NOMO-1 treated with dmso at 0.1 percent for 144 hours (cell line): ENCODE measurements at regions not wholly inside any gene's neighbourhood (a gene's known extent, or its start where the extent isn't known, plus 50 kb on each side); places are given as distances from the start of the nearest gene placed in this dataset.
"Not testable (repeated sequence)": the region's sequence is repeated elsewhere in the genome, so short reads cannot be mapped to it uniquely, and the experiment has no call there.

ENCODE experiments used
- DNase-seq: peaks from one replicate; lab custom pipeline; 2025; ENCODE audit not compliant: unreplicated experiment; lab: John Stamatoyannopoulos, UW

DNA sequence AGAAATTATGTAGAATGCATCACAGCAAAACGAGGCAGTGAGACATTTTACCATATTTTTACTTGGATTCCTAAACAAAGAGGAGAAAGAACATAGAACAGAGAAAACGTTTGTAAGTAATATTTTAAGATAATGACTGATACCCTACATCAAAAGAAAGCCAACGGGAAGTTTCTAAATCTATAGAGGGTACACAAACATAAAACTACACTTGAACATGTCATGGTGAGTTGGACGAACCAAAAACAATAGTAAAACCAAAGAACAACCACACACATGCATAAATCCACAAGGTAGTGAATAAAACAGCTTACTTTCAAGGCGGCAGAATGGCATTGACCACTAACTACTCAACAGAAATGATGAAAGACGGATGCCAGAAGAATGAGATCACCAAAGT is 209.7 kb upstream of the NOTCH2NLA start:
- not testable (repeated sequence) for DNase-seq

DNA sequence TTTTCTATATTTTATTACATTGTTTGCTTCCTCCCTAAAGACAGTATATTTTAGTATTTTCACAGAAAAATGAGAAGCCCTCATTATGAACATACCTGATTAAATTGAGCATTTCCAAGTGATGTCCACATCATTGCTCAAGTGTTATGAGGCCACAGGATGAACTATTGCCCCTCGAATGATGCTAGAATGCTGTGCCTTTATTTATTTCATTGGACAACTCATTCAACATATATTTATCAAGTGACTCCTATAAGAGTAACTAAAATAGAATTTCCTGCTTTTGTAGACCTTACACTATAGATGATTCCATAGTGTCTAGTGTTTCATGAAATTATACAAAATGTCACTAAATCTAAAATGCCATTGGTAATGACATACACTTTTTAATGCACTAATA is 187.8 kb upstream of the NOTCH2NLA start:
- DNase-seq, result not testable (repeated sequence)

DNA sequence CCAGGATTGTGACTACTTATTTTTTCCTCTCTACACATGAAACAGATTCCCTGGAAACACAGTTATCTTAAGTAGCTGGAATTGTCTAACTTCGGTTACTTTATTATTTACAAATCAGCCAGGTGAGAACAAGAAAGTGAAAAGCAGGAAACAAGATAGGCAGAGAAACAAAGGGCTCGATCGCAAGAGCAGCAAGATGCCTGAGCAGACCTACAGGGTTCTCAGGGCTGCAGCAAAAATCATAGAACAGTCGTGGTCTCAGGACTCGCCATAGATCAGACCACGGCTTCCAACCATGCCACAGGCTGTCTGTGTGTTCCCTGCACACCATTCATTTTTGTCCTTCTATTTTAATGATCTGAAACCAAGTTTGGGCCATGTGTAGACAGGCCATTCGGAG is 186.2 kb upstream of the NOTCH2NLA start:
- not testable (repeated sequence) for DNase-seq

DNA sequence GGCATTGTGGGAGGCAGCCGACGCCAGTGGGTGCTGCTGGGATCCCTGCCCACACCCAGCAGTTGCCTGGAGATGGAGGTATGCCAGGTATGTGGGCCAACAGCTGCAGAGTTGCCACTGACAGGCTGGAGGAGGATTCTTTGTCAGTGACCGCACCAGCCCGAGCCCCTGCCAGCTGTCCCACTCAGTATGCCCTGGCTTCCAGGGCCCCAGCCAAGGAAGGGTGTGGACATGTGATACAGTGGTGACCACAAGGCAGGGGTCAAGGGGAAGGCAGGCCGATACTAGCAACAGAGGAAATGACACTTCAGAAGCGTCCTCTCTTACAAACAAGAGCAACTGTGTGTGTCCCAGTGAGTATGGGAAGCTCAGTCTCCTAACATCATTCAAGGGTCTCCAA is 185.1 kb upstream of the NOTCH2NLA start:
- DNase-seq, result not testable (repeated sequence)

DNA sequence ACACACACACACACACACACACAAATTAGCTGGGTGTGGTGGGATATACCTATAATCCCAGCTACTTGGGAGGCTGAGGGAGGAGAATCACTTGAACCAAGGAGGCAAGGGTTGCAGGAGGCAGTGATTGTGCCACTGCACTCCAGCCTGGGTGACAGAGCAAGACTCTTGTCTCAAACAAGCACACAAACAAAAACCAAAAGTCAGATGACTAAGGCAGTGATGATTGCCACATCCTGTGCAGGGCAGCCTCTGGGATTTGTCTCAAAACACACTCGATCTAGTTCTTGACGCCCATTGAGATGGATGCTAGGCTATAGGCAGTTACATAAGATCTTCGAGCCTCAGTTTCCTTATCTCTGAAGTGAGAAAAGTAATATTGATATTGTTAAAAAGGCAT is 183.1 kb upstream of the NOTCH2NLA start:
- DNase-seq, result not testable (repeated sequence)

DNA sequence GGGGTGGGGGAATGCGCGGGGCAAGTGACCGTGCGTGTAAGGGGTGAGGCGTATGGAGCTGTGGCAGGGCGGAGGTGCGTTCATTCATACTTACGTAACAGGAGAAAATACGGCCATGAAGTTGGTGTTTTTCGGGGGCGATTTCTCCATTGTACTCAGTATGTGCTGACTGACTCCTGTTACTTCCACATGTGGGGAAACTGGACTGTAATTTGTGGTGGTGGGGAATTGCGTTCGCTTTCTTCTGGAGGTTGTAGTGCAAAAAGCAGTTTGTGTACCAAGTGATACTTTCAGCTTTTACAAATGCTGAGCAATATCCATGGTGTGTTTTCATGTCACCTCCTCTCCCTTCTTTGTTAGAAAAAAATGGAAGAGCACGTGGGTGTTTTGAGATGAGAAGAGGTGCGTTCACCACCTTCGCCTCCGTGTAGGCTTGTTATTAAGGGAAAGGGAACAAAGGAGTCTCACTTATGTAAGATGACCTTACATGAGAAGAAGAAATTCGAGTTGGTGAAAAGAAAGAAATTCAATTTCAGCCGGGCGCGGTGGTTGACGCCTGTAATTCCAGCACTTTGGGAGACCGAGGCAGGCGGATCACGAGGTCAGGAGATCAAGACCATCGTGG is 181.1 kb upstream of the NOTCH2NLA start:
- peak; percentile 64 for DNase-seq

DNA sequence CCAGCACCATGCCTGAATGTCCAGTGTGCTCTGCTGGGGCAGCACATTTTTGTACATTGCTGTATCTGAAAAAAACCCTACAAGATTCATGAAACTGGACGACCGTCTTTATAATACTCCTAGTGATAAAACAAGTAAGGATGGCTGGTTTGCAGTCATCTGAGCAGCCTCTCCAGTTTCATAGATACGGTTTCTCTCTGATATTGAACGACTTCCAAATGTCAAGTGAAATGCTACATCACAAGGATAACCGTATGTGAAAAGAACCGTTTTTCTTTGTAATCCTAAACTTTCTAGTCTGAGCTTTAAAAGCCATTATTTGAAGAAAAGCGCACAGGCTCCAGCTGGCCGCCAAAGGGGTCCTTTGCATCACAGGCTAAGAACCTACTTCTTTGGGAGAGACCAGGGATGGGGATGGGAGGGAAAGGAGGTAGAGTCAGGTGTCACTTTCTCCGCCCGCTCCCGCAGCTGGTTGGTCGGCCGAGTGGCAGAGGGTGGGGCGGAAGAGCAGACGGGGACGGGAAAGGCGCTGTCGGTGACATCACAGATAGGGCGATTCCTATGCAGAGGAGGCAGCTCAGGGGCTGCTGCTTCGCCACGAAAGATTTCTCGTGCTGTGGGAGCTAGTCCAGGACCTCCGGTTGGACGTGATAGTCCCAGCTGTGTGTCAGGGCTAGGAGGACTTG is 180.4 kb upstream of the NOTCH2NLA start:
- DNase-seq, result not testable (repeated sequence)

DNA sequence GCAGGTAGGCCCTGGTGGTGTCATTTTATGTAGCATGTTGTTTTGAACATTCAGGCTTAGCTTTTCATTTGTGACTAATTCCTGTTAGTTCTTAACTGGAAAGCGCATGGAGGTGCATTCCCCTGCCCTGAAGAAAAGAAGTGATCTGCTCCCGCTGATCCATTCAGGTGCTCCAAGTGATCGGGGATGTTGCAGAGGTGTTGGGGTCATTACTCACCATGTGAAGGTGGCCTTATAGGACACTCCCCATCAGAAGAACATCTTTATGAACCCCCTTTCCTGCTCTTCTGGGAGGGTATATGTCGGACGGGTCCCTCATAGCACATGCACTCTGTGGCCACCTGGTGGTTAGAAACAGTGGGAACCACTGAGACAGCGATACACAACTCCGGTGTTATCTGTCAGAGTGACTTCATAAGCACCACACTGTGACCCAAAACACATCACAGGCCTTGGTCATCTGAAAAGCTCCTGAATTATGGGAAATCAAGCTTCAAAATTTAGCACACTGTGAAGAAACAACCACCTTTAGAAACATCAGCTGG is 172.5 kb upstream of the NOTCH2NLA start:
- DNase-seq, result not testable (repeated sequence)

DNA sequence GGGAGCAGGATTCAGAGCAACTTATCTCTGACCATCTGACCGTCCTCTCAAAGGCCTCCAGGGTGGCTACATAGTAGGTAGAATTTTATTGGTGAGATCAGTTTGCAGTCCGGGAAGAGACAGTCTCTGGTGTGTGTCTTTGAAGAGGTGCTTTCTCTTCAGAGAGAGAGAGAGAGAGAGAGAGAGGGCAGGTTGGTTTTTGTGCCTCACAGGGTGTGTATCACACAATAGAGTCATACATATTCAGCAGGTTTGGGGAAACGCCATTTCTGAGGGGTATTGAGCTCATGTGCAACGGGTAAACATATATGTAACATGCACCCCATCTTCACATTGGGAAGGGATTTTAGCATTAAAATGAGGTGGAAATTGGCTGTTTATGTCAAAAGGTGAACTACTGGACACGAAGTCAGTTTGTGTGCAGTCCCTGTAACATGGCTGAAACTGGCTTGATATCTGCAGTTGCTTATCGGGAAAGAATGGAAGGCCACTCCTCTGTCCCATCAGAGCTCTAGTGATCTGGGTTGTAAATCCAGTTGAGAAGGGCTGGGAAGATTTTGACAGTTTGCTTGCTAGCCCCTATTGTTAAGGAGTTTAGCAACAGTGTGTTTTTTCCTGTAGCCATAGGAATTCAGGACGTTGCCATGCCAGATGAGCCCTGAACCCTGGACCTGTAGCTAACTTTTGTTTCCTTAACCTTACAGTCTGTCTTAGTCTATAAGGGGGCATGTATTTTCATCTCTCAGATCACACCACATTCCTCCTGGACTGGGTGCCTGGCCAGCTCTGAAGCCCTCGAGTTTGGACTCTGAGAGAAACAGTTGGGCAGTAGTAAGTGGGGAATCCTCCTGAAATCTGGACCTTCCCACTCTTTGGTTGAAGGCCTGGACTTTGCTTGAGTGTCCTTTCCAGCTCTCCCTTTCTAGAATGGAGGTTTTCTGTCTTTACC is 171.6 kb upstream of the NOTCH2NLA start:
- not testable (repeated sequence) for DNase-seq

DNA sequence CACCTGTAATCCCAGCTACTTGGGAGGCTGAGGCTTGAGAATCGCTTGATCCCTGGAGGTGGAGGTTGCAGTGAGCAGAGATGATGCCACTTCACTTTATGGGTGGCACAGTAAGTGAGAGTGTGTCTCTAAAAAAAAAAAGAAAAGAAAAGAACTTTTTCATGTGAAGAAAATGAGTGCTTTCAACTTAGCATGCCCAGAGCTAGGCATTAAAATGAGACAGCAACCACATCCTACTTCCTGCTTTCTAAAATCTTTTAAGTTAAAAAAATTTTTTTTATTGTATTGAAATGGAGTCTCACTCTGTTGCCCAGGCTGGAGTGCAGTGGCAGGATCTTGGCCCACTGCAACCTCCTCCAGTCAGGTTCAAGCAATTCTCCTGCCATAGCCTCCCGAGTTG is 170.4 kb upstream of the NOTCH2NLA start:
- DNase-seq, result not testable (repeated sequence)

DNA sequence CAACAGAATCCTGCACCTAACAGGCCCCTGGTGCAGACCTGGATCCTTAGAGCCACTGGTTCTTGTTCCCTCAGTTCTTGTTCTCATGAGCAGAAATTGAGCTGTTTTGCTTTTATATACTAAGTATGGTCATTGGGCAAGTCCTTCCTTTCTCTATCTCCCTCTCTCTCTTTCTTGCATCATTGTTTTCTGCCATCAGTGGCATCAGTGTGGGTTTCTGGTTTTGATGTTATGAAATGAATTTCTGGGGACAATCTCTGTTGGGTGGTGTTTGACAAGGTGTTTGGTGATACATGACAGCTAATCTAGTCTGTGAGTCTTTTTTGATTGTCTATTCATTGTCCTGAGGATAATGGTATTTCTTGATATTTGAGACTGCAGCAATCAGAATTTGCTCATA is 168.0 kb upstream of the NOTCH2NLA start:
- not testable (repeated sequence) for DNase-seq

DNA sequence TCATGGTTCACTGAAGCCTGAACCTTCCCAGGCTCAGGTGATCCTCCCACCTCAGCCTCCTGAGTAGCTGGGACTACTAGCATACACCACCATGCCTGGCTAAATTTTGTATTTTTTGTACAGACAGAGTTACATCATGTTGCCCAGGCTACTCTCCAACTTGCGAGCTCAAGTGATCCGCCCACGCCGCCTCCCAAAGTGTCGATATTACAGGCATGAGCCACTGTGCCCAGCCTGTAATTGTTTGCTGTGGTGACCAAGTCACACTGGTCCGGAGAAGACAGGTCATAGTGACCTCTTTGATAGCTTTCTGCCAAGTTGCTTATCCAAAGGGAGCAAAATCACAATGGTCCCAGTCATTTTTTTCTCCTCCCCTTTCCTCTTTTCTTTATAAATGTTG is 167.4 kb upstream of the NOTCH2NLA start:
- DNase-seq, result not testable (repeated sequence)

DNA sequence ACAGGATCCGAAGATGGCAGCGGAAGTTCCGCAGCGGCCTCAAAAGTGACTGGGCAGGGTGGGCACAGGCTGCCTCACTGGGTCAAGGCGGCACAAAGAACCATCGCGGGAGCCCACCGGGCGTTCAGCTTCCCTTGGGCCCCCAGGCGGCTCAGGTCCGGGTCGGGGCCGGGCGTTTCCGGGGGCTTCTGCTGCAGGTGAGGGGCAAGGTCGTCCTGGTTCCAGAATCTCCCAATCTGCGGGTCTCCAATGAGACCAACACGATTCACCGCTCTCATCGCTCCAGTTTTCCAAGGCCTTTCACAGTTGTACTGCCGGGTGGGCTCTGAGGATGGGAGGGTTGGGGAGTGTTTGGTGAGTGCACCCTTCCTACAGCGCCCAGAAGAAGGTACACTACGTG is 165.0 kb upstream of the NOTCH2NLA start:
- DNase-seq, result not testable (repeated sequence)

DNA sequence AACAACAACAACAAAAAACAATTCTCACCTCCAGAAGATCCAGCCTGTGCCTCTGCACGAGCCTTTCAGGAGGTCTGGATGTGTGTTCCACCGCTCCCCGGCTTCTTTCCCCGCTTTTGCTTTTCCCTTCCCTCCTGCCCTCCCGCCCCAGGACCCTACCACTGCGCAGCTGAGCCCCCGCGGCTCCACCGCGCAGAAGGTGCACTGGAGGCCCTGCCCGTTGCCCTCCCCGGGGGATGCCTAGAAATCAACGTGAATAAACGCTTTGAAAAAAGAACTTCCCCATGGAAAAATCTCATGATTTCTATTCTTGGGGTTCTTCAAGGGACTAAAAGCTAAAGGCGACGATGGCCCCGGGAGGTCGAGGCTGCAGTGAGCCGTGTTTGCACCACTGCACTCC is 164.3 kb upstream of the NOTCH2NLA start:
- not testable (repeated sequence) for DNase-seq

DNA sequence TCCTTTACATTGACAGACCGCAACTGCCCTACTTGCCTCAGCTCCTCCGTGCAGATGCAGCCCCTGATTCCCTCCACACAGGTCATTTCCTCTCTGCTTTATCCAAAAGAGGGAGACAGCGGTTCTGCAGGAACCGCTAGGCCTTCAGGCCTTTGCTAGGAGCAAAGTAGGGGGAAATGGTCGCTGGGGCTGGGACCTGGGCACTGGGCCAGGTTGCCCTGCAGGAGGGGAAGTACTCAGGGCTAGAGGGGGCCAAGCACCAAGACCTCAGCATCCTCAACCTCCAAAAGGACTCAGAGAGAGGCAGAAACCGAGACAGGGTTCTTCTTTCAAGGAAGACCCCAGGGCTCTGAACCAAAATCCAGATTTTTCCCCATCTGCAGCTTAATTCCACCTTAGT is 160.4 kb upstream of the NOTCH2NLA start:
- DNase-seq, result not testable (repeated sequence)

DNA sequence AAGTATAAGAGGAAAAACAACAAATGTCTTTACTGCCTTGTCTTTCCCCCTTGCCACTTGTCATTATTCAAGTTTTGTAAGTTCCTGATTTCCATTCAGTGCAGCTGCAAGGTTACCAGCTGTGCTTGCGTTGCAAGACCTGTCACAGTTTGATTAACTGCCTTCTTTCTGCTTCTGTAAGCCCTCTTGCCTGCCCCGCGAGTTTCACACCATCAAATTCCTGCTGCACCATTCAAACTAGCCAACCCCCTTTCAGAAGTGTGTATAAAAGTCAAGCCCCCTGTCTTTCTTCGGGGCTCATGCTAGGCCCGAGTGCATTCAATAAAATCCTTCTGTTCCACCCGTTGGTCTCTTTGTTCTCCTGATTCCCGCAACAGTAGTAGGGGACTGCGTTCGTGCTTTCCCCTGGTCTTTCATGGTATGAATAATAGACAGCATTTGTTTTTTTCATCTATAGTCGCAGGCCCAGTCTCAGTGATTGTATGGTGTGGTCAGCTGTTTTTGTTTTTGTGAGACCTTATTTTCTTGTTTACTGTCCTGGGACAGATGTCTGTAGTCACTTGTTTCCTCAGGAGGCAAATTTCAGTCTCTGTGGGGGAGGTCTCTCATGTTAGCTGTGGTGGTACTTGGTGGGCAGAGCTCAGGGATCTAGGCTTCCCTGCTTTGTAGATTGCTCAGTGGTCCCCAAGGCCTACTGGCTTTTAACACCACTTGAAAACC is 159.1 kb upstream of the NOTCH2NLA start:
- DNase-seq, result not testable (repeated sequence)

DNA sequence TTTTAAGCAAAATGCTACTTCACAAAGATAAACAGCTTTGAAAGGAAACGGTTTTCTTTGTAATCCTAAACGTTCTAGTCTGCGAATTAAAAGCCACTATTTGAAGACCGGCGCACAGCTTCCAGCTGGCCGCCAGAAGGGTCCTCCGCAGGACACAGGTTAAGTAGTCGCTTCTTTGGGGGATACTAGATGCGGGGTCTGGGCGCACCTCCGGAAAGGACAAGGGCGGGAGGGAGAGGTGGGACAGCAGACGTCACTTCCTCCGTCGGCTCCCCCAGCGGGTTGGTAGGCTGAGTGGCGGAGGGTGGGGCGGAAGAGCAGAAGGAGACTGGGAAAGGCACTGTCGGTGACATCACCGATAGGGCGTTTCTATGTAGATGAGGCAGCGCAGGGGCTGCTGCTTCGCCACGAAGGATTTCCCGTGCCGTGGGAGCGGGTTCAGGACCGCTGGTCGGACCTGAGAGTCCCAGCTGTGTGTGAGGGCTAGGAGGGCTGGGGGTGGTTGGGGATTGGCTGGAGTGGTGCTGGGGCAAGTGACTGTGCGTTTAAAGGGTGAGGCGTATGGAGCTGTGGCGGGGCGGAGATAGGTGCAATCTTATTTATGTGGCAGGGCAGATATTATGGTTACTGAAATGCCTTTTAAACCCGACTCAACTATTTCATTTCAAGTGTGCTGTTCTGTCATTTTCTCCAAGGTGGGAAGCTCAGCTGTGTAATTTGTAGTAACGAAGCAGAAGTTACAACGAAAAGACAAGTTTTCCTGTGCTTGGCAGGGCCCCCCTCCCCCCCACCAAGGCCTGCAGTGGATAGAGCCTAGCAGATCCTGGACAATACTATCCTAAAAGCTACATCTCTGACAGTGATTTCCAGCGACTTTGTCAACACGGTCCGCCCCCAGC is 158.3 kb upstream of the NOTCH2NLA start:
- DNase-seq, result peak; percentile 78

DNA sequence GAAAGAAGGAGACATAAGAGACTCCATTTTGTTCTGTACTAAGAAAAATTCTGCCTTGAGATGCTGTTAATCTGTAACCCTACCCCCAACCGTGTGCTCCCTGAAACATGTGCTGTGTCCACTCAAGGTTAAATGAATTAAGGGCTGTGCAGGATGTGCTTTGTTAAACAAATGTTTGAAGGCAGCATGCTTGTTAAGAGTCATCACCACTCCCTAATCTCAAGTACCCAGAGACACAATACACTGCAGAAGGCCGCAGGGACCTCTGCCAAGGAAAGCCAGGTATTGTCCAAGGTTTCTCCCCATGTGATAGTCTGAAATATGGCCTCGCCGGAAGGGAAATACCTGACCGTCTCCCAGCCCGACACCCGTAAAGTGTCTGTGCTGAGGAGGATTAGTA is 152.4 kb upstream of the NOTCH2NLA start:
- not testable (repeated sequence) for DNase-seq

DNA sequence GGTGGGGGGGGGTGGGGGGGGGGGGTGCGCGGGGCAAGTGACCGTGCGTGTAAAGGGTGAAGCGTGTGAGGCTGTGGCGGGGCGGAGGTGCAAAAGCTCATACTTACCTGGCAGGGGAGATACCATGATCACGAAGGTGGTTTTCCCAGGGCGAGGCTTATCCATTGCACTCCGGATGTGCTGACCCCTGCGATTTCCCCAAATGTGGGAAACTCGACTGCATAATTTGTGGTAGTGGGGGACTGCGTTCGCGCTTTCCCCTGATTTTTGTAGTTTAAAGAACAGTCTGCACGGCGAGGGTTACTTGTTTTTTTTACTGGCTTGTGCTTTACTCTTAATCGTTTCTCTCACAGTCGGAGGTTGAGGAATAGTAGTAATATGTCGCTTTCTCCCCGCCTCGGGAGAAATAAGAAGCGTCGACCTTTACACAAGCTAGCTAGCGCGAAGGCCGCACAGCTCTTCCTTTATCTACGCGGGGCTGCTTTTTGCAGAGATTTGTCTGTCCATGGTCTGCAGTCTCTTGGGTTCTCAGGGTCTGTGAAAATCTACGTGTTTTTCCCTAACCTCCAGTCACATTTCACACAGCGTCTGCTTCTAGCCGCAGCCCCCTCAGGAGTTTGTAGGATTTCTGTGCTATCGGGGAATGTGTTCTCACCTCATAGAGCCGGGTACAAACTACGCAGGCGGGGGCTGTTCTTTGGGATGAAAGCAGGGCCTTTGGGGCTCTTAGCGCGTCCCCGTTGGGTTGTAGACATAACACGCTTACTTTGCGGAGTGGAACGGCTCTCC is 148.1 kb upstream of the NOTCH2NLA start:
- peak; percentile 92 for DNase-seq
